HG03135 (cell line): ENCODE measurements at regions not wholly inside any gene's neighbourhood (a gene's known extent, or its start where the extent isn't known, plus 50 kb on each side); places are given as distances from the start of the nearest gene placed in this dataset.

Experiments
- ATAC-seq: cut with Tn5 transposase; IDR thresholded peaks from one replicate; pipeline ENCODE4 v1.9.1; 2021; ENCODE audit warnings: mild to moderate bottlenecking, moderate library complexity; ENCODE audit not compliant: unreplicated experiment

DNA sequence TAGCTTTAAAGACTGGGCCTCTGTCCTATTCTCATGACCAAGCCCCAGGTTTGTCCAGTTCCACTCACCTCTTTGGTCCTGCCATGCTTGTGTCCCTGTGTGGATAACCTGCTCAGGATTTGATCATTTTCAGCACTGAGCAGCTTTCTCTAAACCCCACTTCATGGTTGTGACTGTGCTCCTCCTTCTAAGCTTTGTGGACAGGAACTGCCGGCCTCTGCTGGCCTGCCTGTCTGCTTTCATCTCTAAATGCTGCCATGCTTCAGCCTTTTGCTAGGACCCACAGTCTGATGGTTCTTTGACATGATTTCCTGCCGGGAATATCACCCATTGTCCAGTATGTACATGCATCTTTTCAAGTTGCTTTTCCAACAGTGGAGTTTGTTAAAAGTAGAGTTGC lies 53.9 kb upstream of the STXBP6 start:
- ATAC-seq, result no peak

DNA sequence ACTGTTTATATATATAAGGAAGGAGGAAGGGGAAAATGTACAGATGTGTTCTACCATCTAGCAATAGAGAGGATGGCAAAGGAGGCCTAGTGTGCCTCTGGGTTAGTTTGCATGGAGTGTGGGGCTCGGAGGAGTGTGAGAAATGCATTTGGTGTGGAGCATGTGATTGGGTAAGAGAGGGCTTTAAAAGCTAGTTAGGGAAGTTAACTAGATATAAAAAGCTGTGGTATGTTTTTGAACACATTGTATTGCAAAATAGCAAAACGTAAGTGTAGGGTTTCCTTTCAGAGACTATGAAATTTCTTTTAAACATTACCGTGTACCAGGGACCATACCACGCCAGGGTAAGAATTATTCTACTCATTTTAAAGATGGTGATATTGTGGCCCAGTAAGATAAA lies 53.3 kb upstream of the STXBP6 start:
- ATAC-seq, result no peak

DNA sequence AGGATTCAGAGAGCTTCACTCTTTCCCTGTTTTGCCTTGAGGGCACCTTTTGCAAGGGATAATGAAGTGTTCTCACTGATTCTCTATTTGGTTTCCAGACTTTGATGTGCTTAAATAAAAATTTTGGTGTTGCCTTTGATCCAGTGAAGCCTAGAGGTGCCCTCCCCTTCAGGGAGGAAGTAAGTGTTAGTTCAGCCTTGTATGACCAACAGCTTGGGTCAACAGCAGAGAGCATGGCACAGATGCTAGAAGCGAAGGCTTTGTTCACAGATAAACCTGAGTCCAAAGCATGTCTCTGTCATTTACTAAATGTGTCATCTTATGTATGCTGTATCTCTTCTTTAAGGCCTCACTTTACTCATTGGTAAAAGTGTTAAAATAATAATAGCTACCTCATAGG lies 52.8 kb upstream of the STXBP6 start:
- ATAC-seq, result no peak

GRCh38 chr14:25101276-25101675 lies 51.3 kb upstream of the STXBP6 start:
- no peak for ATAC-seq
